Heart left ventricle (tissue), 16 donors: ENCODE measurements at regions not wholly inside any gene's neighbourhood (a gene's known extent, or its start where the extent isn't known, plus 50 kb on each side); places are given as distances from the start of the nearest gene placed in this dataset.
A peak's percentile ranks its signal among the peaks of the same experiment; 100 is the strongest.

Experiments used
- ATAC-seq, 4 donors: fragments of 200-7000 bp; cut with Tn5 transposase; one replicate each; pipeline ENCODE4 v1.9.1; 2020 to 2022; ENCODE audit warnings: moderate library complexity in 4 of 4, mild to moderate bottlenecking in 3 of 4, moderate number of reproducible peaks in 1 of 4
- DNase-seq, 5 donors: peaks; one replicate each; pipeline ENCODE4 v3.0.0-alpha.2; 2020
- H3K27ac ChIP-seq, 12 donors: fragments of 200-600 bp; sonication (generic) in 4 of 12; one replicate each; pipeline versions ENCODE4 v1.5.0 to v1.8.0; 2016 to 2022; ENCODE audit warnings: mild to moderate bottlenecking in 2 of 12
- H3K27me3 ChIP-seq, 9 donors: fragments of 200-600 bp; sonication (generic) in 2 of 9; one replicate each; pipeline versions ENCODE4 v1.5.1 to v1.8.0; 2016 to 2022; ENCODE audit warnings: mild to moderate bottlenecking in 3 of 9
- H3K36me3 ChIP-seq, 9 donors: fragments of 200-600 bp; sonication (generic) in 2 of 9; one replicate each; pipeline versions ENCODE4 v1.5.0 to v1.8.0; 2018 to 2022; ENCODE audit warnings: mild to moderate bottlenecking in 2 of 9
- H3K4me1 ChIP-seq, 12 donors: fragments of 200-600 bp; sonication (generic) in 4 of 12; one replicate each; pipeline versions ENCODE4 v1.5.0 to v1.8.0; 2016 to 2022; ENCODE audit warnings: mild to moderate bottlenecking in 3 of 12
- H3K4me3 ChIP-seq, 12 donors: fragments of 200-600 bp; sonication (generic) in 4 of 12; one replicate each; pipeline versions ENCODE4 v1.5.0 to v1.8.0; 2017 to 2022; ENCODE audit warnings: mild to moderate bottlenecking in 9 of 12, moderate library complexity in 4 of 12
- H3K9me3 ChIP-seq, 12 donors: fragments of 200-600 bp; sonication (generic) in 4 of 12; one replicate each; pipeline versions ENCODE4 v1.5.0 to v1.8.0; 2016 to 2022; ENCODE audit warnings: mild to moderate bottlenecking in 1 of 12
- POLR2A ChIP-seq, 2 donors: fragments of 450-650 bp; IDR thresholded peaks; one replicate each; pipeline ENCODE4 v1.6.1; 2017; ENCODE audit warnings: antibody characterized with exemption in 2 of 2, mild to moderate bottlenecking in 2 of 2, moderate library complexity in 2 of 2
- WGBS, 4 donors: extraction: QIAGEN DNeasy Blood & Tissue Kit in 2 of 4; methylation state at CpG; one replicate each; pipeline versions ENCODE4 v1.1.5 to v1.1.7; 2013 to 2018; 5-methylcytosine and 5-hydroxymethylcytosine counted together
- intact Hi-C, 10 donors: fragments of 100-400 bp; cut with DNase I; formaldehyde crosslinking; loops; one replicate each; pipeline versions ENCODE4 v1.11.1 to v1.14.2; 2022
- TF ChIP-seq, protein P1 (sequence below), 12 donors: fragments of 200-600 bp; sonication (generic) in 4 of 12; IDR thresholded peaks; one replicate each; pipeline versions ENCODE4 v1.5.0 to v1.8.0; 2018 to 2022; ENCODE audit warnings: antibody characterized with exemption in 12 of 12, mild to moderate bottlenecking in 5 of 12
- donor health status: ischemic (EF 13 %, LVEDD 7.1; RV severe dilation, severe dysfunction).
- donor health status: healthy with polysubstance abuse.
- donor health status: DM: no; HTN: yes; CAD: no.
- donor health status: DM: no; HTN: no; CAD: no.
- donor health status: ischemic (EF 25% LVEDD 6.9; RV normal size, moderate dysfunction).
- donor health status: ischemic (EF 25% LVEDD 5.7; RV mildly dilated, moderate dysfunction).
- donor health status: healthy.
- donor health status: DM: yes; HTN: yes; CAD: no.
- donor health status: ischemic (EF 35%, LVEDD 5.7; RV mildly dilated, moderate dysfunction).
- donor health status: nonischemic (EF 11% LVEDD 7.7; RV severe dilation, severe dysfunction).
- donor health status: DM: yes; HTN: yes; CAD: no.
- donor health status: PGD.
- donor health status: ischemic (EF 29% LVEDD 5.4; RV normal size, mild dysfunction).
- donor health status: nonischemic (EF 23%, LVEDD 6.1; RV moderate dilation, normal function).

DNA sequence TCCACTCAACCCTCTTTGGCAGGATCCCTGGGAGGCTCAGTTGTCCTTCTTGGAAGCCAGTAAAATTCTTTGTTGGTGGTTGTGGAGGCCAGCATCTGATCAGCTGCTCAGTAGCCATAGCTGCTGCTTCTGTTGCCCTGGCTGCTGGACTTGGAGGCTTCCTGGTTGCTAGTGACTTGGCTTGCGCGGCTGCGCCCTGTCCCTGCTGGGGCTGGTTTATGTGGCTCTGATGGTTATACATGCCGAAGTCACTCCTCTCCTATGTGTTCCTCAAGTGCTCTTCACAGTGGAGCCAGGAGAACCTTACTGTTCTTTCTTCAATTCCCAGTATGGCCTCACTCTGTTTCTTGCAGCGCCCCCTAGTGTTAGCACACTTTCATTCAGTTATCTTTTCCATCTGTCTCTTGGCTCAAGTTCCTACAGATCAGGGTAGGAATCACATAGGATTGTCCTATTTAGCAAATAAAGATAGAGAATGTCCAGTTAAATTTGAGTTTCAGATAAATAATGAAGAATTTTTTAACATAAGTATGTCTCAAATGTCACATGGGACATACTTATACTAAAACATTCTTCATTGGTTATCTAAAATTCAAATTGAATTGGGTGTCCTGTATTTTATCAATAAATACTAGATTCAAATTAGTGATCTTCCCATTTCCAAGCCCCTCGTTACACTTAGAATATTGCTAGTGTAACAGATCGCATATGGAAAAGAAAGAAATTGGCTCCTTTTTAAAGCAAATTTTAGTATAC is 176.5 kb downstream of the TGFB2 start:
- ATAC-seq (no peak), DNase-seq (peak in 4 of 5 donors; percentile 28 to 48 (median 32))
- Histone ChIP-seq H3K27ac (no peak overlapping the region), H3K4me1 (no peaks in the 10 kb centered on the region), H3K27me3 (no peaks in the 10 kb centered on the region), H3K9me3 (no peaks in the 10 kb centered on the region), H3K4me3 (no peak overlapping the region), H3K36me3 (no peaks in the 10 kb centered on the region)
- TF ChIP-seq POLR2A (IDR thresholded peaks at IDR 0.05): no peak
- TF ChIP-seq, protein P1, sequence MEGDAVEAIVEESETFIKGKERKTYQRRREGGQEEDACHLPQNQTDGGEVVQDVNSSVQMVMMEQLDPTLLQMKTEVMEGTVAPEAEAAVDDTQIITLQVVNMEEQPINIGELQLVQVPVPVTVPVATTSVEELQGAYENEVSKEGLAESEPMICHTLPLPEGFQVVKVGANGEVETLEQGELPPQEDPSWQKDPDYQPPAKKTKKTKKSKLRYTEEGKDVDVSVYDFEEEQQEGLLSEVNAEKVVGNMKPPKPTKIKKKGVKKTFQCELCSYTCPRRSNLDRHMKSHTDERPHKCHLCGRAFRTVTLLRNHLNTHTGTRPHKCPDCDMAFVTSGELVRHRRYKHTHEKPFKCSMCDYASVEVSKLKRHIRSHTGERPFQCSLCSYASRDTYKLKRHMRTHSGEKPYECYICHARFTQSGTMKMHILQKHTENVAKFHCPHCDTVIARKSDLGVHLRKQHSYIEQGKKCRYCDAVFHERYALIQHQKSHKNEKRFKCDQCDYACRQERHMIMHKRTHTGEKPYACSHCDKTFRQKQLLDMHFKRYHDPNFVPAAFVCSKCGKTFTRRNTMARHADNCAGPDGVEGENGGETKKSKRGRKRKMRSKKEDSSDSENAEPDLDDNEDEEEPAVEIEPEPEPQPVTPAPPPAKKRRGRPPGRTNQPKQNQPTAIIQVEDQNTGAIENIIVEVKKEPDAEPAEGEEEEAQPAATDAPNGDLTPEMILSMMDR (IDR thresholded peaks at IDR 0.05): peak; percentile 48 to 79 (median 68)
- intact Hi-C loops: loop anchor here in 8 of 10 donors (2.0 to 10.0 kb wide), 7 partner anchors 157 to 187 kb away; partner anchors contain the start of gene TGFB2 (in 2 of the 8)
- WGBS, 4 donors: 84 to 86% (median 85%) methylated on average over 7 of the region's 7 CpGs

DNA sequence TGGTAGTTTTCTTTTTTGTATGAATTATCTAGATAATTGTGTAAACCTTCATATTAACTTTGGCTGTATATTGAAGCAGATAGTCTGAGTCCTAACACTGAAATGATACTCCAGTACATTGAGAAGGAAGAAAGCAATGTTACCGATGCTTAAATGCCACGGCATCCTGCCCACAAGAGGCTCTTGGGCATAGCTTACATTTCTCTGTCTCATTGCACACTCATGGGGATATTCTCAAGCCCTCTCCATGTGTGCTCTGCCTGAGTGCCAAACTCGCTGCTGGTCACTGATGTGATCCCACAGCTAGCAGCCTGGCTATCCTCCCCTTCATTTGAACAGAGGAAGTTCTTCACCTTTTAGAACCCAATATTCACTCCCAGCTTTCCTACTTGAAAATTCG is 179.4 kb downstream of the TGFB2 start:
- Histone ChIP-seq H3K27me3 (no peaks in the 10 kb centered on the region), H3K4me1 (no peaks in the 10 kb centered on the region), H3K27ac (no peak overlapping the region), H3K4me3 (no peak overlapping the region), H3K36me3 (no peaks in the 10 kb centered on the region), H3K9me3 (no peaks in the 10 kb centered on the region)
- ATAC-seq (no peak), DNase-seq (no peak)
- 44 to 79% (median 65%) methylated on average over 4 of the region's 4 CpGs for WGBS, 4 donors
- intact Hi-C loops: loop anchor here in 7 of 10 donors (5.0 to 10.0 kb wide), 6 partner anchors 160 to 190 kb away; partner anchors contain the start of gene TGFB2 (in 2 of the 7)
- TF ChIP-seq POLR2A (IDR thresholded peaks at IDR 0.05): no peak
- TF ChIP-seq, protein P1 (IDR thresholded peaks at IDR 0.05): no peak

DNA sequence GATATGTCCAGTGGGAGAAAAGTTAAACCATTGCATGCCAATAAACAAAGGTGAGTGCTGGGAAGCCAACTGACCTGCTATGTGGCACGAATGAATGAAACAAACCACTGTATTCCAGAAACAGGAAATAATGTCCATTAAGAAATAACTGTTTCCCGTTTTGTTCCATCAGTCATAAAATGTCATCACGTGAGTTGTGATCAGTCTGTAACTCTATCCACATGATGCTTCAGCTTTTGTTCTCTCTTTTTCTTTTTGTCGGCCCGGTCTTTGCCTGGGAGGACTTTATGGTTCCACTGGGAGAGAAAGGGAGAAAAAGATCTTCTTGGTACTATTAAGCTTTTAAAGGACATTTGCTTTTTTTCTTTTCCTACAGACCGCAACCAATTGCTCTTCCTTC is 179.9 kb downstream of the TGFB2 start:
- Histone ChIP-seq H3K36me3 (no peaks in the 10 kb centered on the region), H3K9me3 (no peaks in the 10 kb centered on the region), H3K27me3 (no peaks in the 10 kb centered on the region), H3K27ac (no peak overlapping the region), H3K4me3 (no peak overlapping the region), H3K4me1 (no peaks in the 10 kb centered on the region)
- ATAC-seq (no peak), DNase-seq (no peak)
- intact Hi-C loops: loop anchor here in 3 of 10 donors (10.0 kb wide), 2 partner anchors 160 to 190 kb away; no protein-coding TSS in a partner anchor
- 63 to 80% (median 75%) methylated on average over 6 of the region's 6 CpGs for WGBS, 4 donors
- TF ChIP-seq POLR2A (IDR thresholded peaks at IDR 0.05): no peak
- TF ChIP-seq, protein P1 (IDR thresholded peaks at IDR 0.05): no peak

DNA sequence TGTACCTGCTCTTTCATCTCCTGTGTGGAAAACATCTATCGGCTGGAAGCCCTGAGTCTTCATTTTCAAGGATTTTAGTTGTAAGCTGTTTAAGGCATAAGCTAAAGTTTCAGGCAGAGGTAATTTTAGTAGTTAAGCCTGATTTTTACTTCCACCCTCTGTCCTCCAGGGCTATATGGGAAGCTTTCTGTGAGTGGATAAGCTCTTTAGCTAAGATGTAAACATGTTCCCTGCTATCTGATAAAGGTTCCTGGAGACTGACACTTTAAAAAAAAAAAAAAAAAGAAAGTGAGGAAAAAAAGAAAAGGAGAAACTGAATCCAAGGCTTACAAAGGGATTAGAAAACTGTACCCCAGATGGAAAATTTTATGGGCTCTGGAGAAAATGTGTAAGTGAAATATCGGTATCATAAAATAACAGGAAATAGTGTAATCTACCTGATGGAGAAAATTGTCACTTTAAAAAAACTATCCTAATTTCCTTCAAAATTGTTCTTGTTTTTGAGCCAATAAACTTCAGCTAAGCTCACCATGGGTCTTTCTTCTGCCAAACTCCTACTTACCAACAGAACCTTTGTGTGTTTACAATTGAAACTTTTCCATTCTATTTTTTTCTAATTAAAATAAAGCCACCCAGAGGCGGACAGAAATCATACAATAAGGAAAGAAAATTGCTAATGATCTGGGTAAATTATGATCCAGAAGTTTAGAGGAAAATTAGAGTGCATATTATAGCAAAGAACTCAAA is 180.5 kb downstream of the TGFB2 start:
- intact Hi-C loops: loop anchor here in 3 of 10 donors (10.0 kb wide), 2 partner anchors 161 to 191 kb away; no protein-coding TSS in a partner anchor
- ATAC-seq (no peak), DNase-seq (no peak)
- Histone ChIP-seq H3K27me3 (no peaks in the 10 kb centered on the region), H3K4me3 (no peak overlapping the region), H3K9me3 (no peaks in the 10 kb centered on the region), H3K27ac (no peak overlapping the region), H3K4me1 (no peaks in the 10 kb centered on the region), H3K36me3 (no peaks in the 10 kb centered on the region)
- 76 to 84% (median 79%) methylated on average over 3 of the region's 3 CpGs for WGBS, 4 donors
- TF ChIP-seq, protein P1 (IDR thresholded peaks at IDR 0.05): no peak
- no peak for TF ChIP-seq POLR2A (IDR thresholded peaks at IDR 0.05)
